ENCODE measurements at regions not wholly inside any gene's neighbourhood (a gene's known extent, or its start where the extent isn't known, plus 50 kb on each side); places are given as distances from the start of the nearest gene placed in this dataset.

DNA sequence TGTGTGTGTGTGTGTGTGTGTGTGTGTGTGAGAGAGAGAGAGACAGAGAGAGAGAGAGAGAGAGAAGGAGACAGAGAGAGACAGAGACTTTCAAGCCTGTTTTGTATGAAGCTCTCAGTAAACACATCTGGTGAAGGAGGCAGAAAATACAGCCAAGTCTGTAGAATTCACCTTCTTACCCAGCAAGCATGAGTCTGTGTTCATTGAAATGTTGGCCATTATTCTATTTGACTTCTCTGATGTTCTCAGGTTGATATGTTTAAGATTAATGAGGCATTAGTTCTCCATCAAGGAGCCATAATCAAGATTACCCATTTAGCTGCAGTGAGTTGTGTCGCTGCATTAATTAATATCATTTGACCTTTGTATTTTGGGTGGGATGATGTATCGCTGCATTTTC lies 895.8 kb upstream of the EEF2KMT start:
- no peak for DNase-seq
- TF ChIP-seq, protein P1, sequence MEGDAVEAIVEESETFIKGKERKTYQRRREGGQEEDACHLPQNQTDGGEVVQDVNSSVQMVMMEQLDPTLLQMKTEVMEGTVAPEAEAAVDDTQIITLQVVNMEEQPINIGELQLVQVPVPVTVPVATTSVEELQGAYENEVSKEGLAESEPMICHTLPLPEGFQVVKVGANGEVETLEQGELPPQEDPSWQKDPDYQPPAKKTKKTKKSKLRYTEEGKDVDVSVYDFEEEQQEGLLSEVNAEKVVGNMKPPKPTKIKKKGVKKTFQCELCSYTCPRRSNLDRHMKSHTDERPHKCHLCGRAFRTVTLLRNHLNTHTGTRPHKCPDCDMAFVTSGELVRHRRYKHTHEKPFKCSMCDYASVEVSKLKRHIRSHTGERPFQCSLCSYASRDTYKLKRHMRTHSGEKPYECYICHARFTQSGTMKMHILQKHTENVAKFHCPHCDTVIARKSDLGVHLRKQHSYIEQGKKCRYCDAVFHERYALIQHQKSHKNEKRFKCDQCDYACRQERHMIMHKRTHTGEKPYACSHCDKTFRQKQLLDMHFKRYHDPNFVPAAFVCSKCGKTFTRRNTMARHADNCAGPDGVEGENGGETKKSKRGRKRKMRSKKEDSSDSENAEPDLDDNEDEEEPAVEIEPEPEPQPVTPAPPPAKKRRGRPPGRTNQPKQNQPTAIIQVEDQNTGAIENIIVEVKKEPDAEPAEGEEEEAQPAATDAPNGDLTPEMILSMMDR (IDR thresholded peaks at IDR 0.05; ENCODE audit: partially characterized antibody, unreplicated experiment) = no peak
- peaks cover 6% of the 10 kb centered on the region for H3K36me3 Mint-ChIP-seq (ENCODE audit: unreplicated experiment)
- H3K4me1 Mint-ChIP-seq (ENCODE audit: low read depth, unreplicated experiment) = no peaks in the 10 kb centered on the region
- no peak overlapping the region for H3K27ac Mint-ChIP-seq (ENCODE audit: unreplicated experiment)
- H3K27me3 Mint-ChIP-seq (ENCODE audit: unreplicated experiment) = peaks cover 2% of the 10 kb centered on the region
- peaks cover 1% of the 10 kb centered on the region for H3K9me3 Mint-ChIP-seq (ENCODE audit: unreplicated experiment)
- no peak overlapping the region for H3K4me3 Mint-ChIP-seq (ENCODE audit: unreplicated experiment)

DNA sequence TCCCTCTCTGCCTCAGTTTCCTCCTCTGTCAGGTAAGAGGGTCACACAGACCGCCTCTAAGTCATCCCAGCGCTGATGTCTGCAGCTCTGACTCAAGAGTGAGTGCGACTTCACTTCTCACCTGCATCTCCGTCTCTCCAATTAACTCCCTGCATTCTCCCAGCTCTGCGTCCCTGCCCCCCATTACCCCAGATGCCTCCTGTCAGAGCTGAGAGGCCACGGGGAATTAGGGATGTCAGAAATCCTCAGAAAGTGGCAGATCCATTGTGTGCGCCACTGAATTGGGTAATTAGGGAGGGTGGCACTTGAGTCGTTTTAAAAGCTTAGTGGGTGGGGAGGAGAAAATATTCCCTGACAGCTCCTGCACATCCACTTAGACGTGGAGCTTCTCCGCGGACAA lies 885.4 kb upstream of the EEF2KMT start:
- no peaks in the 10 kb centered on the region for H3K27me3 Mint-ChIP-seq (ENCODE audit: unreplicated experiment)
- no peak overlapping the region for H3K4me3 Mint-ChIP-seq (ENCODE audit: unreplicated experiment)
- no peak for DNase-seq
- TF ChIP-seq, protein P1 (IDR thresholded peaks at IDR 0.05; ENCODE audit: partially characterized antibody, unreplicated experiment) = no peak
- H3K27ac Mint-ChIP-seq (ENCODE audit: unreplicated experiment) = no peak overlapping the region
- no peaks in the 10 kb centered on the region for H3K9me3 Mint-ChIP-seq (ENCODE audit: unreplicated experiment)
- no peaks in the 10 kb centered on the region for H3K36me3 Mint-ChIP-seq (ENCODE audit: unreplicated experiment)
- H3K4me1 Mint-ChIP-seq (ENCODE audit: low read depth, unreplicated experiment) = no peaks in the 10 kb centered on the region

DNA sequence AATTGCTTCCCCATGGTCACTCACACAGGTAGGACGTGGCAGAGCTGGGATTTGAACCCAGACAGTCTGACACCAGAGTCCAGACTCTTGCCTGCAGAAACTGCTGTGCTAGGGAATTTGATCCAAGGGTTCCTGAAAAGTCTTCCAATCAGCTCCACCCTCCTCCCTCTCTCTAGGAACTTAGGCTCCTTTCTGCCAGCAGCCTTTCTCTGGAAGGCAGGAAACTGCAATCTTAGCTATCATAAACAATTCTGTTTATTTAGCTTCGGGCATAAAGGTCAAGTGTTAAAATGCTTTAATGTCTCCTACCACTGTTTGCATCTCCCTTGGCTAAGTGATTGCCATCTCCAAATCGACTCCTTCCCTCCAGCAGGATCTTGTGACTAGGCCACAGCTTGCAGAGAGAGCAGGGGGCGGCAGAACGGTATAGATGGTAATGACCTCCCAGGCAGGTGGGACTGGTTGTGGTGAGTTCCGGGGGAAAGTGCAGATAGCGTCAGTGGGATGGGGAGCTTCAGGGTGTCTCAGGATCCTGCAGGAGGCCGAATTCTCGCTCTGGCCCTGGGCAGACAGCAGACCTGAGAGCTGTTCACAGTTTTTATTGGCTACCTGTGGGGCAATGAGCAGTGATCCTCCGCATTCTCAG lies 882.4 kb upstream of the EEF2KMT start:
- no peak for DNase-seq
- Mint-ChIP-seq H3K9me3 (ENCODE audit: unreplicated experiment) (peaks cover 2% of the 10 kb centered on the region), H3K4me3 (ENCODE audit: unreplicated experiment) (no peak overlapping the region), H3K36me3 (ENCODE audit: unreplicated experiment) (no peaks in the 10 kb centered on the region), H3K27me3 (ENCODE audit: unreplicated experiment) (peaks cover 2% of the 10 kb centered on the region), H3K4me1 (ENCODE audit: low read depth, unreplicated experiment) (no peaks in the 10 kb centered on the region), H3K27ac (ENCODE audit: unreplicated experiment) (no peak overlapping the region)
- TF ChIP-seq, protein P1 (IDR thresholded peaks at IDR 0.05; ENCODE audit: partially characterized antibody, unreplicated experiment) = no peak

DNA sequence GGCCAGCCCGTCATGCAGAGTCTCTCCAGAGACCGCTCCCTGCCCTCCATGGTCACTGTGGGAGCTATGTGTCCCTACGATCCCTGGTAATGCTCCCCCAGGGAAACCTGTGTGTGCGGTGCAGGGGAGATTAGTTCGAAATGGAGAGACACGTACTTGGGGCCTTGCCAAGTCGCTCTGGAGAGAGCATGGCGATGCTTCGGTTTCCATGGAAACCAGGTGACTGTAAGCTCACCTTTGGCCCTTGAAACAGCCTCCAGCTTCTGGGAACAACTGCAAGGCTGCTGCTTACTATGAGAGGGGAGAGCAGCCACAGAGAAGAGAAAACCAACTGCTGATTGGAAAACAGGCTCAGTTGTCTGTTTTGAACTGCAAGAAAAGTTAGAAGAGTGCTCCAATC lies 879.7 kb upstream of the EEF2KMT start:
- Mint-ChIP-seq H3K4me3 (ENCODE audit: unreplicated experiment) (no peak overlapping the region), H3K27me3 (ENCODE audit: unreplicated experiment) (peaks cover 2% of the 10 kb centered on the region), H3K27ac (ENCODE audit: unreplicated experiment) (no peak overlapping the region), H3K9me3 (ENCODE audit: unreplicated experiment) (peaks cover 2% of the 10 kb centered on the region), H3K36me3 (ENCODE audit: unreplicated experiment) (no peaks in the 10 kb centered on the region), H3K4me1 (ENCODE audit: low read depth, unreplicated experiment) (no peaks in the 10 kb centered on the region)
- DNase-seq = no peak
- TF ChIP-seq, protein P1 (IDR thresholded peaks at IDR 0.05; ENCODE audit: partially characterized antibody, unreplicated experiment) = no peak

DNA sequence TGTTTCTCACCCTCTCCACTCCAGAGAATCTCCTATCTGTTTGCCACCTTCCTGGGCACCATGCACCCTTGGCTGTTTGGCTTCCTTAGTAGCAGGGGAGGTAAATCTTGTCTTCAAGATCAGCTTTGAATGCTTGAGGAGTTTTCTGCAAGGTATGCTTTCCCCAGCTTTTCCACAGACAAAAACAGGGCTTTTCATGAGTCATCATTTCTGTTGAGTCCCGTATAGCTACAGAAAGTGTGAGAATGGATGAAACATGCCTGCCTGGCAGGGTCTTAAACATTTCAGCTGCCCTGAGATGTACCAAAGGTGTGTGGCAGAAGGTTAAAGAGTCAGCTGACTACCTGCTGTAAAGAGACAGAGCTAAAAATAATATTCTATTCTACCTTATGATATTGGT lies 875.2 kb upstream of the EEF2KMT start:
- H3K9me3 Mint-ChIP-seq (ENCODE audit: unreplicated experiment) = peaks cover 2% of the 10 kb centered on the region
- peaks cover 2% of the 10 kb centered on the region for H3K27me3 Mint-ChIP-seq (ENCODE audit: unreplicated experiment)
- H3K4me1 Mint-ChIP-seq (ENCODE audit: low read depth, unreplicated experiment) = no peaks in the 10 kb centered on the region
- TF ChIP-seq, protein P1 (IDR thresholded peaks at IDR 0.05; ENCODE audit: partially characterized antibody, unreplicated experiment) = no peak
- no peak overlapping the region for H3K4me3 Mint-ChIP-seq (ENCODE audit: unreplicated experiment)
- H3K36me3 Mint-ChIP-seq (ENCODE audit: unreplicated experiment) = no peaks in the 10 kb centered on the region
- H3K27ac Mint-ChIP-seq (ENCODE audit: unreplicated experiment) = no peak overlapping the region
- DNase-seq = no peak

Measured in glutamatergic neuron (in vitro differentiated cells).